GM20000 (cell line): ENCODE measurements at regions not wholly inside any gene's neighbourhood (a gene's known extent, or its start where the extent isn't known, plus 50 kb on each side); places are given as distances from the start of the nearest gene placed in this dataset.
"Not testable (repeated sequence)": the region's sequence is repeated elsewhere in the genome, so short reads cannot be mapped to it uniquely, and the experiment has no call there.

Experiments used
- DNase-seq: peaks from one replicate; pipeline ENCODE4 v3.0.0; 2012; ENCODE audit warnings: low spot score
- TF ChIP-seq, protein P1 (sequence below): IDR thresholded peaks from 2 replicates; pipeline ENCODE4 v1.5.1; 2012; ENCODE audit warnings: mild to moderate bottlenecking, control low read depth; ENCODE audit errors: extremely low read depth, missing control alignments

DNA sequence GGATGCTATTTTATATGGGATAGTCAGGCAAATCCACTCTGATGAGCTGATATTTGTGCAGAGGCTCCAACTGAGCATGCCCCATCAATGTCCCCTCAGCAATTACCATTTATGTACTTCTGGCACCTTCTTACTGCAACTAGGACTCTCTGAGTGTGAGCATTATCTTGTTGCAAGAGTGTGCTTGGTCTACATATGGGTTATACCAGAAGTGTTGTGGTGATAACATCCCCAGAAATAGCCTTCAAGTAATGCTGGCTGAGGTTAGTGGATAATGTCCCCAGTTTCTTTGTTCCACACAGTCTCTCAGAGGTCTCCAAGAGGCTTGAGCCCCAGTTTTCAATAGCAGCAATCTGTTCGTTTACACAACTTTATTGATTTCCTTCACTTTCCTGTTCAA, 408.6 kb downstream of the JRKL start:
- DNase-seq, result no peak
- TF ChIP-seq, protein P1, sequence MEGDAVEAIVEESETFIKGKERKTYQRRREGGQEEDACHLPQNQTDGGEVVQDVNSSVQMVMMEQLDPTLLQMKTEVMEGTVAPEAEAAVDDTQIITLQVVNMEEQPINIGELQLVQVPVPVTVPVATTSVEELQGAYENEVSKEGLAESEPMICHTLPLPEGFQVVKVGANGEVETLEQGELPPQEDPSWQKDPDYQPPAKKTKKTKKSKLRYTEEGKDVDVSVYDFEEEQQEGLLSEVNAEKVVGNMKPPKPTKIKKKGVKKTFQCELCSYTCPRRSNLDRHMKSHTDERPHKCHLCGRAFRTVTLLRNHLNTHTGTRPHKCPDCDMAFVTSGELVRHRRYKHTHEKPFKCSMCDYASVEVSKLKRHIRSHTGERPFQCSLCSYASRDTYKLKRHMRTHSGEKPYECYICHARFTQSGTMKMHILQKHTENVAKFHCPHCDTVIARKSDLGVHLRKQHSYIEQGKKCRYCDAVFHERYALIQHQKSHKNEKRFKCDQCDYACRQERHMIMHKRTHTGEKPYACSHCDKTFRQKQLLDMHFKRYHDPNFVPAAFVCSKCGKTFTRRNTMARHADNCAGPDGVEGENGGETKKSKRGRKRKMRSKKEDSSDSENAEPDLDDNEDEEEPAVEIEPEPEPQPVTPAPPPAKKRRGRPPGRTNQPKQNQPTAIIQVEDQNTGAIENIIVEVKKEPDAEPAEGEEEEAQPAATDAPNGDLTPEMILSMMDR, result no peak

DNA sequence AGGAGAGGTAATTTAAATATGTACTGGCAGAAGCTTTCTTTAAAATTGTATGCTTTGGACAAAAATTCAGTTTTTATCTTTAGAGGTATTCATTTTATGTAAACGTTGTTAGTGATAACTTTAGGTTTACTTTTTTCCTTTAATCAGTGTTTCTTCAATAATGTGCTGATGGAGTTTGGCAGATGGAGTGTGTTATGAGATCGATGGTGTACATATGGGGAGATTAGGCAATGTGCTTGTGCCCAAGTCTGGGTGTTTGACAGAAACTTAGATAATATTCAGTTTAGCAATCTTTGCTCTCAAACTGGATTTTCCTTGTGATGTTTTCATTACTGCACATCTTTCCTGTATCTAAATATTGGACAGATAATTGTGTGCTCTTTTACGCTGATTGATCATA, 425.4 kb downstream of the JRKL start:
- TF ChIP-seq, protein P1, result no peak
- DNase-seq, result no peak

DNA sequence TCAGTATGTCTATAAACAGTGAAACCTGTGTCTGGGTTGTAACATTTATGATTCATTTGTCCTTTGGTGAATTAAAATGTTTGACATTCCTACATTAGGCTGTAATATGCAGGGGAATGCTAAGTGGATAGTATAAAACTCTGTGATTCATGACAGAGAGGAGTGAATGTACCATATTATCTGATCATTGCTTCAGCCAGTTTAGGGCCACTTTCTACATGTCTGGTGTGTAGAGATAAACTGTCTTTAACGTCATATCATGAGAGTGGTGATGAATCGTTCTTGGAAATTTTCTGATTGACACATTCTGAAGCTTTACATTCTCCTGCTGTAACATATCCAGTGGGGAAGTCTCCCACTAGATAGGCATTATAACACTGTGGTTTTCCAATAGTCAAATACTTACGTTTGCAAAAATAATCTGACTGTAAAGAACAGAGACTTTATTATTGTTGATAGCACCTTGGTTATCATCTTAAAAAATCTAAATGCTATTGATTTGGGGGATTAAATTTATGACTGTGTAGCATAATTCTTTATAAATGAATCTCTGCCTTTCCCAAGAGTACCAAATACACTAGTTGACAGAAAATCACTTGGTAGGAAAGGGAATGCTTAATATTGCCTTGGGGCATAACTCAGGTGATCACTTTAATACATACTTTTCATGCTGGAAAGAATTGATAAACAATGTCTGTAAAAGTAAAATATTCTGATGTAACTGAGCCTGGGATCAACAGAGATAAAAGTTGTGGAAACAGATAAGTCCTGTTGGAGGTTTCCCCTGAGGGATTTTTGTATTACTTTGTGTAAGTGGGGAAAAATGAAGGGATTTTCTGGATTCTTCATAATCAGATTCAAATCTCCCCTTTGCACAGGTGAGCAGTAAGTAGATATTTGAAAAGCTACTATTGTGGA, 427.9 kb downstream of the JRKL start:
- TF ChIP-seq, protein P1, result no peak
- no peak for DNase-seq

DNA sequence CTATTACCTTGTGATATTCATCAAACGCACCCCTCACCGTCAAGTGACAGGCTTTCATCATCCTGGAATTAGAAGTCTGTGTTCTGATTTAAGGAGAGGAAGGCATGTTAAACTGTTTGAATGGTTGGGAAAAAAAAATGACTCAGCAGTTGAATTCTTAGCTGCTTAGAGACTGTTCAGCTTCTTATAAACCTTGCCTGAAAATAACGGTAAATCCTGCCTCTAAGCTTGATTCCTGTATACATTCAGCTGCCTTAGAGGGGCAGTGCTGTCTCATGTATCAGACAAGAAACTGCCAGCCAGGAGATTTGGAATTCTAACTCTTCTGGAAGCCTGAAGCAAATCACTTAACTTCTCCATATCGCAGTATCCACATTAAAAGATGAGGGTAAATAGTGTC, 437.4 kb downstream of the JRKL start:
- TF ChIP-seq, protein P1, result no peak
- no peak for DNase-seq

DNA sequence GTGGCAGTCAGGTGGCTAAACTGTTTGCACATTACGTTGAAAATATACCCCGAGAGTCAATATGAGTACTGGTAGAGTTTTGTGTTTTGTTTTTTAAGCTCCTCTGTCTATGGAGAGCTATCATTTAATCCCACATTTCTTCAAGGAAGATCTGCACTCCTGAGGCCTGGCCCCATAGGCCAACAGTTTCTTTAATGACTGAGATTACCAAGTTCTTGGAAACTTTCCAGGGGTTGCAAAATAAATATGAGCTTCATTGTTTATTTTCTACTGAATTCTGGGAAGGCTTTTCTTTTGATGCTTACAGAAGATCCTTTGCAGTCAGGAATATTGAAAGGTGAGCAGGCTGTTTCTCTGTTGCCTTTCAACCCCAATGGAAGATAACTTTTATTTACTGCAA, 452.0 kb downstream of the JRKL start:
- TF ChIP-seq, protein P1, result no peak
- DNase-seq, result no peak

DNA sequence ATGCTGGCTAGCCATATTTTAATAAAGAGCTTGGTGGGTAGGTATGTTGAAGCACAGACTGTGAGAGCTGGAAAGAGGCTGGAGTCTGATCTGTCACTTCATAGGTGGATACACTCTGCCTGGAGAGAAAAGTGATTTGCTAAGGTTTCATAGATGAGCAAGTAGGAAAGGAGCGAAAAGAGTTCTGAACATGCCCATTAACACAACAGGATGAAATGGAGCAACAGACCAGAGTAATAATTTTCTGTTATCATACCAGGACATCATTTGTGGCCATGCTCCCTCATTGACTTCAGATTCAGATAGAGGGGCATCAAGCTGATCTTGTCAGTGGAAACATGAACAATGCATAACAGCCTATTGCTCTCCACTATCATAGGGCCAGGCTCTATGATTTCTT, 452.9 kb downstream of the JRKL start:
- TF ChIP-seq, protein P1, result no peak
- DNase-seq, result no peak

DNA sequence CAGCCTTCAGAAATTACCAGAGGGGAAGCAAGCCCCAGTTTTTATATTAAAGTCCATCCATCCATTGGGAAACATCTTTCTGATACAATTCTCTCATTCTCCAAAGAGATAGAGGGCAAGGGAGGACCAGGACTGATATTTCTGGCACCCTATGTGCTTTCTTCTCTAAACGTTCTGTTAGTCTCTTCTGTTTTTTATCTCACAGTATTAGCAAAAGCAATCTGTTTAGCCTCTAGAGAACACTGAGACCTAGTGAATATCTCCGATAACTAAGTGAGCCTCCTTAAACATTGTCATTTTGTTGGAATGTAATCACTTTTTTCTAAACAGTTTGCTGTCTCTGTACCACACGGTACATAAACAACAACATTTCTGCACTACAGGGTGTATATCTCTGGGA, 464.6 kb downstream of the JRKL start:
- TF ChIP-seq, protein P1, result no peak
- no peak for DNase-seq

DNA sequence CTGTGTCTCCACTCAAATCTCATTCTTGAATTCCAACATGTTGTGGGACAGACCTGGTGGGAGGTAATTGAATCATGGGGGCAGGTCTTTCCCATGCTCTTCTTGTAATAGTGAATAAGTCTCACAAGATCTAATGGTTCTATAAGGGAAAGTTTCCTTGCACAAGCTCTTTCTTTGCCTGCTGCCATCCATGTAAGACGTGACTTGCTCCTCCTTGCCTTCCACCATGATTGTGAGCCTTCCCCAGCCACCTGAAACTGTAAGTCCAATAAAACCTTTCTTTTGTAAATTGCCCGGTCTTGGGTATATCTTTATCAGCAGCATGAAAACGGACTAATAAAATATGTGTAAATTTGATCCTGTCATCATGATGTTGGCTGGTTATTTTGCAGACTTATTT, 471.9 kb downstream of the JRKL start:
- not testable (repeated sequence) for DNase-seq
